Pancreas (tissue), 10 donors: ENCODE measurements at regions not wholly inside any gene's neighbourhood (a gene's known extent, or its start where the extent isn't known, plus 50 kb on each side); places are given as distances from the start of the nearest gene placed in this dataset.
A peak's percentile ranks its signal among the peaks of the same experiment; 100 is the strongest.

Experiments
- ATAC-seq, 4 donors: fragments of 200-7000 bp; cut with Tn5 transposase; one replicate each; pipeline versions ENCODE4 v1.8.0 to v1.9.1; 2020; ENCODE audit warnings: mild to moderate bottlenecking in 4 of 4, moderate library complexity in 4 of 4
- DNase-seq, 6 donors: peaks; one replicate each; pipeline ENCODE4 v3.0.0-alpha.2; 2020
- FAIRE-seq: peaks from 2 replicates; lab custom pipeline; 2012; peaks lifted over from hg19 to GRCh38; lab: Jason Lieb, UNC
- H3K27ac ChIP-seq, 4 donors: fragments of 200-600 bp; sonication (generic); 1 replicate in 3 of 4; 2 replicates in 1 of 4; pipeline versions ENCODE4 v1.5.0 to v1.8.0; 2020
- H3K27me3 ChIP-seq, 4 donors: fragments of 200-600 bp; one replicate each; pipeline ENCODE4 v1.8.0; 2021
- H3K36me3 ChIP-seq, 3 donors: fragments of 200-600 bp; sonication (generic) in 1 of 3; one replicate each; pipeline versions ENCODE4 v1.5.0 to v1.8.0; 2020 to 2021
- H3K4me1 ChIP-seq, 3 donors: fragments of 200-600 bp; one replicate each; pipeline ENCODE4 v1.8.0; 2021
- H3K4me3 ChIP-seq, 4 donors: fragments of 200-600 bp; sonication (generic) in 2 of 4; one replicate each; pipeline versions ENCODE4 v1.5.0 to v1.8.0; 2020 to 2021
- H3K9me3 ChIP-seq, 4 donors: fragments of 200-600 bp; one replicate each; pipeline ENCODE4 v1.8.0; 2021
- WGBS, 2 donors: extraction: QIAGEN DNeasy Blood & Tissue Kit; methylation state at CpG; one replicate each; pipeline ENCODE4 v1.1.7; 2013; 5-methylcytosine and 5-hydroxymethylcytosine counted together
- intact Hi-C, 3 donors: fragments of 100-400 bp; cut with DNase I; formaldehyde crosslinking; loops; one replicate each; pipeline versions ENCODE4 v1.11.1 to v1.14.2; 2022
- TF ChIP-seq, protein P1 (sequence below), 4 donors: fragments of 200-600 bp; sonication (generic) in 3 of 4; IDR thresholded peaks; one replicate each; pipeline versions ENCODE4 v1.5.0 to v1.8.0; 2021; ENCODE audit warnings: antibody characterized with exemption in 4 of 4
- donor health status: healthy with polysubstance abuse.
- donor health status: DM: no; HTN: no; CAD: no; lungs with moderate emphysema.
- donor health status: DM: no; HTN: no; CAD: no.
- donor health status: control.
- donor health status: control.
- donor health status: Bipolar disorder and iron deficiency.
- donor health status: DM: yes; HTN: yes; CAD: no.
- donor health status: DM: no; HTN: no; CAD: no.
- donor health status: DM: no; HTN: no; CAD: no.
- donor health status: DM: yes; HTN: yes; CAD: no.

DNA sequence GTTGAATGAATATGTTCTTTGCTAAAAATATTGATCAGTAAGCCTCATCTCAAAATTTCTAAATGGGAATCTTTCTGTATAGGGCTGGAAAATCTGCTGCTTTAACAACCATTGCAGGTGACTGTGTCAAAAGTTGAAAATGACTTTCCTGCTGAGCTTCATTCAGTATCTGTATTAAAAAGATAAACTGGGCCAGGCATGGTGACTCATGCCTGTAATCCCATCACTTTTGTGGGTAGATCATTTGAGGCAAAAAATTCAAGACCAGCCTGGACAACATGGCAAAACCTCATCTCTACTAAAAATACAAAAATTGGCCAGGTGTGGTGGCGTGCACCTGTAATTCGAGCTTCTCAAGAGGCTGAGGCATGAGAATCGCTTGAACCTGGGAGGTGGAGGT is 213.7 kb upstream of the SYT10 start:
- Histone ChIP-seq H3K9me3 (no peaks in the 10 kb centered on the region), H3K4me1 (no peaks in the 10 kb centered on the region), H3K27me3 (no peaks in the 10 kb centered on the region), H3K36me3 (no peaks in the 10 kb centered on the region), H3K4me3 (no peak overlapping the region), H3K27ac (no peak overlapping the region)
- intact Hi-C loops, result no loop called here
- no peak for DNase-seq
- WGBS, 2 donors, result 69 to 85% methylated on average over 3 of the region's 3 CpGs
- TF ChIP-seq, protein P1, sequence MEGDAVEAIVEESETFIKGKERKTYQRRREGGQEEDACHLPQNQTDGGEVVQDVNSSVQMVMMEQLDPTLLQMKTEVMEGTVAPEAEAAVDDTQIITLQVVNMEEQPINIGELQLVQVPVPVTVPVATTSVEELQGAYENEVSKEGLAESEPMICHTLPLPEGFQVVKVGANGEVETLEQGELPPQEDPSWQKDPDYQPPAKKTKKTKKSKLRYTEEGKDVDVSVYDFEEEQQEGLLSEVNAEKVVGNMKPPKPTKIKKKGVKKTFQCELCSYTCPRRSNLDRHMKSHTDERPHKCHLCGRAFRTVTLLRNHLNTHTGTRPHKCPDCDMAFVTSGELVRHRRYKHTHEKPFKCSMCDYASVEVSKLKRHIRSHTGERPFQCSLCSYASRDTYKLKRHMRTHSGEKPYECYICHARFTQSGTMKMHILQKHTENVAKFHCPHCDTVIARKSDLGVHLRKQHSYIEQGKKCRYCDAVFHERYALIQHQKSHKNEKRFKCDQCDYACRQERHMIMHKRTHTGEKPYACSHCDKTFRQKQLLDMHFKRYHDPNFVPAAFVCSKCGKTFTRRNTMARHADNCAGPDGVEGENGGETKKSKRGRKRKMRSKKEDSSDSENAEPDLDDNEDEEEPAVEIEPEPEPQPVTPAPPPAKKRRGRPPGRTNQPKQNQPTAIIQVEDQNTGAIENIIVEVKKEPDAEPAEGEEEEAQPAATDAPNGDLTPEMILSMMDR (IDR thresholded peaks at IDR 0.05), result no peak
- no peak for FAIRE-seq
- no peak for ATAC-seq

DNA sequence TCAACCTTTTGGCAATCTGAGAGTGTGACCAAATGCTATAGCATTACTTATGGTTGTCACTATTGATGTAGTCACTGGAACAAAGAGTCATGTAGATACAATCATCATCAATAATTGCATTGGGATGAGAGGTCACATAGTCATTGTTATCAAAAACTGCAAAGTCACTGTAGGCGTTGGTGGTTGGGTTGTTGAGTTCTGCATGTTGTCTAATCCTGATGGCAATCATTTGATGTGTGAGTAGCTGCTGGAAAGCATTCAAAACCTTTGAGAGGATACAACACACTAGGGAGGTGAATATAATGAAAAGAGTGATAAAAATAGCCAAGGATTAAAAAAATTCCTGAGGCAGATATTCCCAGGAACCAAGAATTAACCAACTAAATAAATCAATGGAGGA is 214.7 kb upstream of the SYT10 start:
- Histone ChIP-seq H3K4me3 (no peak overlapping the region), H3K27me3 (no peaks in the 10 kb centered on the region), H3K4me1 (no peaks in the 10 kb centered on the region), H3K9me3 (no peaks in the 10 kb centered on the region), H3K36me3 (no peaks in the 10 kb centered on the region), H3K27ac (no peak overlapping the region)
- TF ChIP-seq, protein P1 (IDR thresholded peaks at IDR 0.05), result no peak
- no peak for FAIRE-seq
- DNase-seq, result no peak
- intact Hi-C loops, result no loop called here
- no peak for ATAC-seq
- 20 to 24% methylated on average over 1 of the region's 1 CpG for WGBS, 2 donors

DNA sequence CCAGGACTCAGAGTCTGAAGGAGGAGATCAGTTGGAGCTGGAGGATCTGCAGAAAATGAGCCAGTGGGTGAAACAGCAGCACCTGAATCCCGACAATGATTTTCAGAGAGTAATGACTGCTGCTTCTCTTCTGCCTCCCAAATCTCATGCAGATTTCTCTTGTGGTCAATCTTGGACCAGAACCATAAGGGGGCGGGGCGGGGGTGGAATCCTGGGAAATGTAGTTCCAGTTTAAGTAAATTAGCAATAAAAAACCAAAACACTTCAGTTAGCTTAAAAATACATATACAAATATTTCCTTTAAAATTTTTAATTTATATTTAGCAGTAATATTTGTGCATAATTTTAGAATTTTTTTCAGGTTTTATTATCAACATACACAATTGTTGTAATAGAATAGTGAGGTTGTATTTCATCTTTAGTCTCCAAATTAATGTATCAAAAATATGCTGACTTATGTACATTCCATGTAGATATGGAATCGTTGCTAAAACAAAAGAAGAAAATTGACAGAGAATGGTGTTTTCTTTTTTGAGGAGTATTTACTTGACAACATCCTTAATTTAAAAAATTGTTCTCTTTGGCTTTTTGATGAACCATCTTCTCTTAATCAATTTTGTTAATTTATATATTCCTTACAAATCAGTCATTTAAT is 223.5 kb upstream of the SYT10 start:
- Histone ChIP-seq H3K27me3 (no peaks in the 10 kb centered on the region), H3K27ac (no peak overlapping the region), H3K36me3 (no peaks in the 10 kb centered on the region), H3K4me3 (no peak overlapping the region), H3K4me1 (no peaks in the 10 kb centered on the region), H3K9me3 (no peaks in the 10 kb centered on the region)
- no peak for ATAC-seq
- FAIRE-seq, result peak; percentile 61
- TF ChIP-seq, protein P1 (IDR thresholded peaks at IDR 0.05), result no peak
- WGBS, 2 donors, result 56 to 72% methylated on average over 4 of the region's 4 CpGs
- intact Hi-C loops, result no loop called here
- no peak for DNase-seq

DNA sequence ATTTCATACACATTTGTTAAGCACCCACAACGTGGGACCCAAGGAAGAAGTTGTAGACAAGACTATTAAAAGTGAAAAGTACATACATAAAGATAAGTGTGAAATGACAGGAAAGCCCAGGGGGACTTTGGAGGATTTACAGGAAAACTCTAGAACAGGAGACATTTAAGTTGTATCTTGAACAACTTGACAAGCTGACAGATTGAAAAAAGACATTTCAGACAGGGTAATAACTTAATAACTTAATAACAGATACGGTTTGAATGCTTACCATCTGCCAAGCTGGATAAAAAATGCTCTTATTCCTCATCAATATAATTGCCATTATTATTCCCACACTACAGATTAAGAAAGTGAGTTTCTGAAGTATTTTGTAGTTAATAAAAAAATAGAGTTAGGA is 229.7 kb upstream of the SYT10 start:
- no peaks in the 10 kb centered on the region for H3K4me1 ChIP-seq
- H3K27ac ChIP-seq, result no peak overlapping the region
- no peaks in the 10 kb centered on the region for H3K27me3 ChIP-seq
- no peak overlapping the region for H3K4me3 ChIP-seq
- DNase-seq (no peak), FAIRE-seq (no peak), ATAC-seq (no peak)
- 24 to 35% methylated on average over 2 of the region's 2 CpGs for WGBS, 2 donors
- H3K9me3 ChIP-seq, result no peaks in the 10 kb centered on the region
- intact Hi-C loops, result no loop called here
- TF ChIP-seq, protein P1 (IDR thresholded peaks at IDR 0.05), result no peak
- no peaks in the 10 kb centered on the region for H3K36me3 ChIP-seq

DNA sequence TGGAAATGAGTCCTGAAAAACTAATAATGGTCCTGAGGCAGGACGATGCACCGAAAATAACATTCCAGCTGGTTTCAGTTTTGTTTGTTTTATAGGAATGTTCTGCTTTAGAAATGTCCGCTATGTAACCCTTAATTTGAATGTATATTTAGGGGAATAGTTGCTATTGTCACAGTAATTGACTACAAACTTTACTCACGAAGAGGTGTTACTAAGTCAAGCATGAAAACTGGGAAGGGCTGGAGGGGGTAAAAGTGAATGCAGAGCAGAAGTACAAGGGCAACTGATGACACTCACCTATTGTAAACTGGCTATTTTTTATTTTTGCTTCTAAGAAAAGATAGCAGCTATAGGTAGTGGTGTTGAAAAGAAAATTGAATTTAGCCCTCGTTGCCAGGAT is 230.7 kb upstream of the SYT10 start:
- Histone ChIP-seq H3K27ac (no peak overlapping the region), H3K27me3 (no peaks in the 10 kb centered on the region), H3K4me1 (no peaks in the 10 kb centered on the region), H3K36me3 (no peaks in the 10 kb centered on the region), H3K9me3 (no peaks in the 10 kb centered on the region), H3K4me3 (no peak overlapping the region)
- ATAC-seq, result no peak
- 34 to 37% methylated on average over 5 of the region's 5 CpGs for WGBS, 2 donors
- intact Hi-C loops, result no loop called here
- no peak for DNase-seq
- no peak for FAIRE-seq
- TF ChIP-seq, protein P1 (IDR thresholded peaks at IDR 0.05), result no peak
